GM12878 (cell line): ENCODE measurements at regions not wholly inside any gene's neighbourhood (a gene's known extent, or its start where the extent isn't known, plus 50 kb on each side); places are given as distances from the start of the nearest gene placed in this dataset.

Experiments
- POLR2A ChIP-seq: IDR thresholded peaks from 2 replicates; pipeline ENCODE4 v1.6.1; 2011; ENCODE audit warnings: low read depth, mild to moderate bottlenecking, low read length
- RAD51 ChIP-seq: fragments of 450-650 bp; IDR thresholded peaks from 2 replicates; pipeline ENCODE4 v1.6.1; 2016; ENCODE audit warnings: moderate library complexity, mild to moderate bottlenecking, inconsistent platforms
- TF ChIP-seq, protein P1 (sequence below), 3 experiments: IDR thresholded peaks in 2 of 3; conservative IDR thresholded peaks in 1 of 3; 2 replicates each; pipeline ENCODE4 v1.5.1; 2011; ENCODE audit warnings: low read depth in 3 of 3, low read length in 3 of 3, mild to moderate bottlenecking in 3 of 3, control low read depth in 2 of 3, moderate library complexity in 2 of 3, inconsistent platforms in 1 of 3, mixed read lengths in 1 of 3; ENCODE audit not compliant: control insufficient read depth in 2 of 3, insufficient read depth in 1 of 3; ENCODE audit errors: extremely low read depth in 1 of 3
- TF ChIP-seq, protein P2 (sequence below): IDR thresholded peaks from 2 replicates; pipeline ENCODE4 v1.6.1; 2012; ENCODE audit warnings: low read length, inconsistent platforms

DNA sequence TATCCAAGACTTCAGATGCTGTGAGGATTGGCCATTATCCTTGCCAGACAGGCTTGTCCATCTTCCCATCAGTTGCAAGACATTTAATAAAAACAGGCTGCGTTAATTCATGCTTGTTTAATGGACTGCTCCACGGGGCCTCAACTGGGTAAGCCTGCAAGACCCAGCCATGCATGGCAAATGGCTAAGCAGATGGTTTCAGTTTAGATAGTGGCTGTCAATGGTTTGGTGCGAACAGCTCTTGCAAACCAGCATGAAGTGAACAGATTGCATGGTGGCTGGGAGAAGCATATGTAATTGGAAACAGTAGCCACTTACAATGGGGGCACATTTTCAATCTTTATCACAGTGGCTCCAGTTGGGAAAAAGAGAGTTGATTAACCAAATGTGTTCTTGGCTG lies 628.2 kb upstream of the KLF4 start:
- TF ChIP-seq RAD51 = no peak
- TF ChIP-seq, protein P1, sequence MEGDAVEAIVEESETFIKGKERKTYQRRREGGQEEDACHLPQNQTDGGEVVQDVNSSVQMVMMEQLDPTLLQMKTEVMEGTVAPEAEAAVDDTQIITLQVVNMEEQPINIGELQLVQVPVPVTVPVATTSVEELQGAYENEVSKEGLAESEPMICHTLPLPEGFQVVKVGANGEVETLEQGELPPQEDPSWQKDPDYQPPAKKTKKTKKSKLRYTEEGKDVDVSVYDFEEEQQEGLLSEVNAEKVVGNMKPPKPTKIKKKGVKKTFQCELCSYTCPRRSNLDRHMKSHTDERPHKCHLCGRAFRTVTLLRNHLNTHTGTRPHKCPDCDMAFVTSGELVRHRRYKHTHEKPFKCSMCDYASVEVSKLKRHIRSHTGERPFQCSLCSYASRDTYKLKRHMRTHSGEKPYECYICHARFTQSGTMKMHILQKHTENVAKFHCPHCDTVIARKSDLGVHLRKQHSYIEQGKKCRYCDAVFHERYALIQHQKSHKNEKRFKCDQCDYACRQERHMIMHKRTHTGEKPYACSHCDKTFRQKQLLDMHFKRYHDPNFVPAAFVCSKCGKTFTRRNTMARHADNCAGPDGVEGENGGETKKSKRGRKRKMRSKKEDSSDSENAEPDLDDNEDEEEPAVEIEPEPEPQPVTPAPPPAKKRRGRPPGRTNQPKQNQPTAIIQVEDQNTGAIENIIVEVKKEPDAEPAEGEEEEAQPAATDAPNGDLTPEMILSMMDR (IDR thresholded peaks at IDR 0.05 in 2 of 3, conservative IDR thresholded peaks at IDR 0.05 in 1 of 3; ENCODE audit: control insufficient read depth in 2 of 3, extremely low read depth in 1 of 3, insufficient read depth in 1 of 3, low read depth in 3 of 3, low read length in 3 of 3) = no peak
- TF ChIP-seq, protein P2, sequence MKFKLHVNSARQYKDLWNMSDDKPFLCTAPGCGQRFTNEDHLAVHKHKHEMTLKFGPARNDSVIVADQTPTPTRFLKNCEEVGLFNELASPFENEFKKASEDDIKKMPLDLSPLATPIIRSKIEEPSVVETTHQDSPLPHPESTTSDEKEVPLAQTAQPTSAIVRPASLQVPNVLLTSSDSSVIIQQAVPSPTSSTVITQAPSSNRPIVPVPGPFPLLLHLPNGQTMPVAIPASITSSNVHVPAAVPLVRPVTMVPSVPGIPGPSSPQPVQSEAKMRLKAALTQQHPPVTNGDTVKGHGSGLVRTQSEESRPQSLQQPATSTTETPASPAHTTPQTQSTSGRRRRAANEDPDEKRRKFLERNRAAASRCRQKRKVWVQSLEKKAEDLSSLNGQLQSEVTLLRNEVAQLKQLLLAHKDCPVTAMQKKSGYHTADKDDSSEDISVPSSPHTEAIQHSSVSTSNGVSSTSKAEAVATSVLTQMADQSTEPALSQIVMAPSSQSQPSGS = no peak
- no peak for TF ChIP-seq POLR2A
